HG02884 (cell line): ENCODE measurements at regions not wholly inside any gene's neighbourhood (a gene's known extent, or its start where the extent isn't known, plus 50 kb on each side); places are given as distances from the start of the nearest gene placed in this dataset.

Experiments used
- ATAC-seq: cut with Tn5 transposase; IDR thresholded peaks from one replicate; pipeline ENCODE4 v1.9.1; 2021; ENCODE audit warnings: mild to moderate bottlenecking, moderate library complexity; ENCODE audit not compliant: unreplicated experiment

- no peak for ATAC-seq
Measured at GRCh38 chr2:75772908-75773630, 62.4 kb upstream of the GCFC2 start.

- ATAC-seq: no peak
Measured at GRCh38 chr2:75765798-75766197, 55.1 kb upstream of the GCFC2 start.

GRCh38 chr2:75764611-75765010, 53.9 kb upstream of the GCFC2 start:
- ATAC-seq: no peak
